Dedifferentiated amniotic fluid mesenchymal stem cell (primary cell): ENCODE measurements at regions not wholly inside any gene's neighbourhood (a gene's known extent, or its start where the extent isn't known, plus 50 kb on each side); places are given as distances from the start of the nearest gene placed in this dataset.

Experiments used
- DNase-seq: peaks from one replicate; pipeline ENCODE4 v3.0.0-alpha.2; 2016; ENCODE audit errors: extremely low spot score

DNA sequence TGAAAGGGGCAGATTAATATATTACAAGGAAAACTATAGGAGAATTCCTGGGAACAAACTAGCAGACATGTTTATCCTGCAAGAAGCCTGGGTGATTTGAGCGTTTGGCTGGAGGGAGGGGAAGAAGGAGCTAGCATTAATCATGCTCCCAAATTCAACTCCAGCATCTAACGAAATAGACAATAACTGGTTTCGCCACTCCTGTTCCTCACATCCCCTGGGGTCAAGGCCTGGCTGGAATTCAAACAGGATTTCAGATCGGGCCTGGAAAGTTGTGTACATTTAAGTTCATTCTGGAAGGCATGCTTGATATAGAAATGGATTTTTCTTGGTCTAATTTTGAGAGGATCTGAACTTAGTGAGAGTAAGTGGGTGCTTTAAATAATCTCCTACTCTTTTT, 126.1 kb upstream of the CTAGE1 start:
- no peak for DNase-seq

DNA sequence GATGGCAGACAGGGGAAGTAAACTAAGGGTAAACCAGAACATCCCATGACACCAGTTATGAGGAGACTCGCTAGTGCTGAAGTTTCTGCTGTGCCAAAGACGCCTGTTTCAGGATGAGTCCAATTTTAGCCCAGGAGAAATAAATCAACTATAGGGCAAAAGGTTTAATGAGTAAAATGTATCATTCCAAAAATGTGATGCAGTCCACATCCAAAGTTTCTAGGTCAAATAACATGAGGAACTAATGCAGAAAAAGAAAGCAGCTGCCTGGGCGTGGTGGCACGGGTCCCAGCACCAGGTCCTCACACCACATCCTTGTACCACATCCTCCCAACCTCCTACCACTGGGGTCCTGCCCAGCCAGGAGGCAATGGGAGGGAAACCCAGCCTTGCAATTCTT, 126.9 kb upstream of the CTAGE1 start:
- no peak for DNase-seq

DNA sequence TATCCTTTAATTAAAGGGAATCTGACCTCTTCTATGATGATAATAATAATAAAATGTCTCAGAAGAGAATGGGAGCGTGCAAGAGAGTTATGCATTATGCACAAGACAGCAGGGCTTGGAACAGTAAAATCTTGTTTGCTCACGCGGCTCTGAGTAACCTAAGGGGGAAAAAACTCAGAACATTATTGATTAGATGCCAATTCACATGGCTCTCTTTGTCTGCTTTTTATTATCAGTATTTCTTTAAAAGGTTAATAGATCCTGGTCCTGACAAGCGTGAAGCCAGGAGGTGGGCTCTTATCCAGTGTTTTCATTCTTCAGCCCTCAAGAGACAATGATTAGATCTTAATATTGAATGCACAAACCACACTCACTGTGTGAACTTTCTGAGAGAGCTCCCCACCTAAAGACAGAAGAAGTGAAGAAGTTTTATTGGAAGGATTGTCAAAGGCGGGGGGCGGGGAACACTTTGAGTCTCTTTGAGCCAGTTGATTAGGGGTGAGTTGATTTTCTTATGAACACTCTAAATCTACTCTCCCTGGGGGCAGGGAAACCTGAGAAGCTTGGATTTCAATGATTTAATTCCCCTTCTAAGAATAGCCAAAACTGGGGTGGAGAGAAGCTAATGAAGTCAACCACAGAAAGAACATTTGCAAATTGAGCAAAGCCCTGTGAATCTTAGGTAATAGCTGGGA, 127.5 kb upstream of the CTAGE1 start:
- DNase-seq: no peak

DNA sequence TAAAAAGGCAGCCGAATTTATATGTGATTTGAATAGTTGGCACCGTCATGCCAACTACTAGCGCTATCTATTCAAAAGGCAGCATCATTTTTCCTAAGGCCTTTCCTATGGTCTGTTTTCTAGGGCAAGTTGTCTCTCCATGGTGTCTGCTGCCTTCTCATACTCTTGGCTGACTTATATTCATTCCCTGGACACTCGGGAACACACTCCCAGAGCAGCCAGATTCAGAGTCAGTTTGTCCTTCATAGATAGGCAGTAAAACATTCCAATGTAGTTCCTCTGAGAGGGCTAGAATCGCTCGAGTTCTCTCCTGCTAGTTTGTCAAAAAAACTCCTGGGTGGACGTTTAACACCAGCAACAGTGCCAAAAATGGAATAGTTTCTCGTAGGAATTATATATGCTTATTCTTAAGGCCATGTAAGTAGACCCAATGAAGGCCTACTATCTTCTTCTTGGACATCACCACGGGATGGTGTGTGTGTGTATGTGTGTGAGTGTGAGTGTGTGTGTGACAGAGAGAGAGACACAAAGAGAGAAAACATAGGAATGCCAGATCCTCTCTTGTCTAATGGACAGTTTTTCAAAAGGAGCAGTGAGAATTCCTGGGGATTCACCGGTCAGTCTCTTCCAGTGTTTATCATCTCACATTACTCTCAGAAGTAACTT, 129.3 kb upstream of the CTAGE1 start:
- DNase-seq: no peak

DNA sequence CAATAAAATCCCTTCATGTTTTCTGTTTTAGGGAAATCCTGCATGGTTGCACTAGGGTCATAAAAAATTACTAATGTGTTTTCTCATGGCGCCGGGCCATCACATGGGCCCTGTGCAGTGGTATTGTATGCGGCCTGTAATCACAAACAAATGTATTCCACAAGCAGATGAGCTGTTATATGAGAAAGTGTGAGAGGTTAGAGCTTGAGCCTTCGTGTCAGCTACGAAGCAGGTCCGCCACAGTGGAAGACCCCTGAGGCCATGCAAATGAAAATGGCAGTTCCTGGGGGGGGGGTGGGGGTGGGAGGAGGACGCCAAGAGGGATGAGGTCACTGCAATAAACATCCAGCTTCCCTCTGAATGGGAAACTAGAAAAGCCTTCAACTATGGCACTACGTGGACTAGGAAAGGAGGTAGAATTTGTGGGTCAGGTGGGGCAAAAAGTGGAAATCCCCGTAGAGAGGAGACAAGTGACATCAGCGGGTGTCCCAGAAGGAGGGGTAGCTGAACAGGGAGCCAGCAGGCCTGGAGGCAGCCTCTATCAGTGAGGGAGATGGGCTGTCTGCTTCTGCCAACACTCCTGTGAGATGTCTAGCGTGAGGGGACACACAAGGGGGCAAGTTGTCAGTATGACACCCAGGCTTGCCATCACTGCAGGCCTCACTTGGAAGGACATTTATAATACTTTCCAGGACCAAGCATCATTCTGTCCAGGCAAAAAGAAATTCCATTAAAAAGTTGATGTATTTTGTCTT, 130.3 kb upstream of the CTAGE1 start:
- DNase-seq: no peak

DNA sequence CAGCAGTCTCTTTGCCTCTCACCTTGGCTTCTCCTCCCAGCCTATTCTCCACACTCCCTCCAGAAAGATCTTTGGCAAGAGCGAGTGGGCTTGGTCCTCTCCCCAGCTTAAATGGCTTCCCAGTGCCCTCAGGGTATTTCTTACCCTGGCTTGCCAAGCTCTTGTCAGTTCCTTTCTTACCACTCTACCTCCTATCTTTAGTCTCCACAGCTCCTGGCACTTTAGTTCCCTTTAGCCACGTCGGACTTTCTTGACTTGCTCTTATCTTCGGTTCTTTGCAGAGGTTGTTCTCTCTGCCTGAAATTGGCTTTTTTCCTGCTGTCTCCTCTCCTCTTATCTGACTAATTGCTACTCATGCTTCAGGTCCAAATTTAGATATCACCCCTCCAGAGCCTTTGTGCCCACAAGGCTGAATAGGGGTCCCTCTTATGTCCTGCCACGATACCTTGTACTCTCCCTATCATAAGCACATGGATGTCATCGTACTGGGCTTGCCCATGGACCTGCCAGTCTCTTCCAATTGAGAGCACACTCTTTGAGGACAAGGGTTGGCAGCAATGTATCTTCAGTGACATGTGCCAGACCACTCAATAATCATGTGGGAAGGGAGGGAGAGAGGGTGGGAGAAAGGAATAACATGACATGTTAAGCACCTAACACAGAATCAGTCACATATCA, 131.7 kb upstream of the CTAGE1 start:
- DNase-seq: no peak

DNA sequence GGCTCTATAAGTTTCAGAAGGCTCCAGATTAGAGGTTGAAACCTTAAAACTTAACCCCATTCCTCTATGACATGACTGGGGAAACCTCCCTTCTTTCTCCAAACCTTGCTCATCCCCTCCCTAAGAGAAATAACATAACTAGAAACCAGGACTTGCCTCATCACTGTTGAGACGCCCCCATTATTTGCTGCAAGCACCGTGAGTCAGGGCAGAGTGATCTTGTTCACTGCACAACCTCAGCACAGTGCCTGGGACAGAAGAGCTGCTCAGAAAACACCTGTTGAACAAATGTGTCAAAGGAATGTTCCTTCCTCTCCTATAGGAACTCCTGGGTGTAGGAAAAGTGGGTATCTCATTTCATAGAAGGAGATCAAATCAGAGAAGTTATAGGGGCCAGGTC, 132.7 kb upstream of the CTAGE1 start:
- DNase-seq: no peak

DNA sequence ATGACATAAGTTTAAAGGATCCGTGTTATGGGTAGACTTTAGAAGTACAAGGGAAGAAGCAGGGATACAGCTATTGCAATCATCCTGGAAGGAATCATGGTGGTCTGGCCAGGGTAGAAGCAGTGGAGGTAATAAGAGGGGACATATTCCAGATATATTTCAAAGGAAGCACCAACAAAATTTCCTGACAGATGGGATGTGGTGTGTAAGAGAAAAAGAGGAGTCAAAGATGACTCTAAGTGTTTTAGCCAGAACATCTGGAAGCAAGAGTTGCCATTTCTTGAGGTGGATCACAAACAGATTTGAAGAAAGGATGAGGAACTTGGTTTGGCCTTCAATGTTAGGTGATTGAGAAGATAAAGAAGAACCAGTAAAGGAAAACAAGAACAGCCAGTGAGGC, 133.1 kb upstream of the CTAGE1 start:
- DNase-seq: no peak

DNA sequence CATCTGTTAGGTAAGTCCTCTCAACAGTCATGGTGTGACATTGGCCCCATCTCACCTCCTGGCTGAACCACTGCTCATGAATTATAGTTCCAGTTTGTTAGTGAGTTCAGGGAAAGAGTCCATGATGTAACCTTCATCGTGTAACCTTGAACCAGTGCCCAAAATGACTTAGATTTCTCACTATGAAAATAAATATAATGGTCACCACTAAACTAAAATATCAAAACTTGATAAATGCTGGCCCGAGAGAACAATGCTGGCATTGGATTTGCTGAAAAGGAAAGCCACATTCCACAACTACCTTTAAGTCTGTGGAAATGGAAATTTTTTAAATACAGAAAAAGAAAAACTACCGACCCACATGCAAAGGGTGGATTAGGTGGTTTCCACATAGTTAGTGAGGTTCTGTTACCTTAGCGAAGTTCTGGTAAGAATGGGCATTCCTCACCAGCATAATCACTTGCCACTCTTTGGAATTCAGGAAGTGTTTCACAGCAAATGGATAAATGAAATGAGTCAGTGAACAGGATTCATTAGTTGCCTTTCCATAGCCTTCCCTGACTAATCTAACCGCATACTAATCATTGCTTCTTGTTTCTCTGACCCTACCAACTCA, 133.9 kb upstream of the CTAGE1 start:
- DNase-seq: peak; percentile 57

DNA sequence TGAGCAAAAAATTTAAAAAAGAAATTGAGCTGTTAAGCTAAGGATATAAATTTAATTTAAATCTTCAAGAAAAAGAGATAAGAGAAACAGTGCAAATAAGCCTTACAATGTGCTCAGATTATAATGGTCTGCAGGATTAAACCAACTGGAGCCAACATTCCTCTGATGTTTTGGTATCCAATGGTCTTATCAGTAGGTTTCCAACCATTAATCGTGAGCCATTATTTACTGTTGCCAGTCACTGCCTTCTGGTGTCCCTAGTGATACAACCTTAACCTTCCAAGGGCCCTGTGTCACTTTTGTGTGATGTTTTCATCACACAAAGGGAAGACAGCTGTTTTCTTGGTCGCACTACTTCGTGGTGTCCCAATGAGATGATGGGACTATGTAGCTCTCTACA, 134.5 kb upstream of the CTAGE1 start:
- DNase-seq: no peak

DNA sequence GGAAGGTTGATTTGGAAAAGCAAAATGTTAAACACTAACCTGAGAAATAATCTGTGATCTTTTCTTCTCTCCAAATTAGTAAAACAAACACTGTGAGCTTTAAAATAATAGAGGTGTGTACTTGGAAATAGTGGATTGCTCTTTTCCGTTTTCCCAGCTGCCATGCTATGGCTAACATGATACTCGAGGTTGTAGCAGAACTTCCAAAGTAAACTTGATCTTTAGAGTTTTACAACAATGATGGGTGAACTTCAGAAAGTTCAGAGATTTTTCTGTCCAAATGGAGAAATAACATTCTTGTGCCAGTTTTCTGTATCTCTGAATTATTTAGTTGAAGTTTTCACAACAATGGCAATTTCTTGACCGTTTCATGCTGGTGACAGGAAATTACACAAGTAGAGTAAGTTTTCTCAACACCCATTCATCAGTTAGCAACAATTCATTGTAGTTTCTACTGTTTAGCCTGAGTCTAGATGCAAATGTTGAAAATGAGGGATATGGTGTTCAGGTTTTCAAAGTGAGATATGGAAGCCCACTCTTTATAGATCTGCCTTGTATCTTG, 135.3 kb upstream of the CTAGE1 start:
- no peak for DNase-seq

DNA sequence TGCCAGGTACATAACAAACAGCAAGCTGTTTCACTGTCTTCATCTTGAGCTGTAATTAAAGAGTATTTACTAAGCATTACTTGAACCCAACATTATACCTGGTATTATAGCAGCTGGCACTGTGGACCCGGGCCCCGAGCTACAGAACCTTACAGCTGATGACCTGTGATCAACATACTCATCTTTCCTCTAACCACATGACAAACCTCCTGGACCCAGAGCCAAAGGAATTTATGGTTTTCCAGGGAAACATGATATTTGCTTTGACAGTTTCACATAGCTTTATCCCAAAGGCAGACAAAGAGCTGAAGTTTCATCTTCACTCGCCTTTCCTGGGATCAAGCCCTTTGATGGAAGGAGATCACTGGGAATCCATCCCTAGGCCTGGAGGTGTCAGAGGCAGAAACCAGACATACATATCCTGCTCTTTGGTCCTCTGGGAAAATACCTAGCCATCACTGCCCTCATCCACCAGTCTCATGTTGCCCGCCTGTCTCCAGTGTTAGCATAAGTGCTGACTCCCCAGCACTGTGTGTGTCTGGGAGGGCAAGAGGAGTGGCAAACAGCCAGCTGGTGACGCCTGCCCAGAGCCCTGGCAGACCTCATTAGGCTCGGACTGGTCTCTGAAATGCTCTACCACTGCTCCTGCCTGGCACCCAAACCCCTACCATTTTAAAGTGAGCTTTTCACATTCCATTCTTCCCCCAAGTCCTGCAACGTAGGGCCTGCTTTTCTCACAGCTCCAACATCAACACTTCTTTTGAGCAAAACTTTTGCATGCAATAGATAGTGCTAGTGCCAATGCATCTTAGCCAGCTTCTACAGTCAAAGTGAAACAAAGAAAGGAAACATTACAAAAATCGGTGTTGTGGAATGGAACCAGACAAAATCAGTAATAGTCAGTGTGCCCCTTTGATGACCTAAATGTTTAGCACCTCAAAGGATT, 138.8 kb upstream of the CTAGE1 start:
- no peak for DNase-seq

DNA sequence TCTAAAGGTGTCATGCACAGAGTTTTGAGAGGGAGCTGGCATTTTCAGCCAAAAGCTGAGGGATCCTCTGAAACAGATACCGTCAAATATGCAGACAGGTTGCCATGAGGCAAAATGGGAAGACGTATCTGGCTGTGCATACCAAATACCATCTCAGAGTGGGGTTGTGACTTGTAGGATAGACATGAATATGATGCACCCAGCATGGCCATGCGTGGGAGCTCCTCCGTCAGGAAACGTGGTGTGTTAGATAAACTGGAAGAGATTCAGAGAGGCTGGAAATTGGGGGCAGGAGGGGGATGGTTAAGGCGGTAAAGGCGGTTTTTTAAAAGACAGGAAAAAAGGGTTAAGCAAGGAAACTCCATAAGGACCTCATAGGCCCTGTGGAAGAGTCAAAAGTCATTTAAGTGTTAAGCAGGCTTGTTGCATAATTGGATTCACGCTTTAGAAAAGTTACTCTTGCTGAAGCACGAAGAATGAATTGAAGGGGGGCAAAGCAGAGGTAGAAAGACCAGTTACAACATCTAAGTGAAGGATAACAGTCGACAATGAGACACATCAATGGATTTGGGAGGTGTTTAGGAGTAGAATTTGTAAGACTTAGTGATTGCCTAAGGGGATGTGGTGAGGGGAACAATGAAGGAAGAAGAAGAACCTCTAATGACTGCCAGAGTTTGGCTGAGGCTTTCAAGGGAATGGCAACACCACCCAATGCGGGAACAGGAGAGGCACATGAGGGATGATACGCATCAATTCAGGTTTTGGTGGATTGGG, 139.6 kb upstream of the CTAGE1 start:
- DNase-seq: no peak

DNA sequence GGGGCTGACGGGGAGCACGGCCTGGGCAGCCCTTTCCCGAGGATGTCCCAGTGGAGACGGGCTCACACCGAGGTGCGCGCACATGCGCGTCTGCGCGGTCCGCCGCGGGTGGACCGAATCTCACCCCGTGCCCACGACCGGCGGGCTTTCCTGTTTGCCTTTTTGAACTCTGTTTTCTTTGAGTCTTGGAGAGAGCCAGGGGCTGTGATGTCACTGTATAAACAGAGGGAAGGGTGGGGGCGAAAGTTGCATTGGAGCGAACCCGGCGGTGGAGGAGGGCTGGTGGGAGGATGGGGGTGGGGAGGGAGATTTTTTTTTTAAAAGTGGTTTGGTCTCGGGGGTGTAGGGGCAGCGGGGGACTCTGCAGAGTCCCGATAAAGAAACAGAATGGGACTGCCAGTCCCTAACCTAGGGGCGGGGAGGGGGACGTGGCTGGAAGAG, 141.2 kb upstream of the CTAGE1 start:
- DNase-seq: peak; percentile 67

DNA sequence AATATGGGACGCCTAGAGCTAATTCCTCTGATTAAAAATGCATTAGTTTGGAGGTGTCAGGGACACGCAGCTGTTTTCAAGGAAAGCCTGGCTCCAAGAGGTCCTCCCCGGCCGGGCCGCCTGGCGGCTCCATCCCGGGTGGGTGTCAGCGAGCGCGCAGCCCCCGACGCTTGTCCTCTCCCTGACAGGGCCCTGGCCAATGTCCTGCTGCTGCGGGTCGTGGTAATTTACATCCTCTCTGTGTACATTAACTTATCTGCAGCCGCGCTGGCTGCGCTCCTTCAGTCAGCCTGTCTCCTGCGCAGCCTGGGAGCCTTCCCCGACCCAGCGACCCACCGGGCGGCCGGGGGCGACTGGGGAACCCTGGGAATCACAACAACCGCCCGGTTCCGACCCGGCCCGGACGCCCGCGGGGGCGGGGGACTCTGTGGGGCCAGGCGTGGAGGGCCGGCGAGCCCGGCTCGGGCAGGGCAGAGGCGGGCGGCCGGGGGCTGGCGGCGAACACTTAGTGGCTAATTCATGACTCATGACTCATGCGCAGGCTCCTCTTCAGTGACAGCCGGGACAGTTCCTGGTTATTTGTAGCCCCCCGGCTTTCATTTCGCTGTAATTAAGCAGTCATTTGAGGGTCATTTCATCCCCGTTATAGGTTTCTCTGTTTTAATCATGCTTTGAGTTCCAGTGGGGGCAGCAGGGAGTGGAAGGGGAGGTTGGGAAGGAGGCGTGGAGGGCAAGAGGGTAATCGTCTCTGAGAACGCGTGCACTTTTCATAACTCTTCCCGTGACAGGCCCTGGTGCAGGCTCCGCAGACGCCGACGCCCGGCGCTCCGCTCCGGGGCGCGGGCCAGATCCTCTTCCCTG, 141.9 kb upstream of the CTAGE1 start:
- DNase-seq: peak; percentile 38

DNA sequence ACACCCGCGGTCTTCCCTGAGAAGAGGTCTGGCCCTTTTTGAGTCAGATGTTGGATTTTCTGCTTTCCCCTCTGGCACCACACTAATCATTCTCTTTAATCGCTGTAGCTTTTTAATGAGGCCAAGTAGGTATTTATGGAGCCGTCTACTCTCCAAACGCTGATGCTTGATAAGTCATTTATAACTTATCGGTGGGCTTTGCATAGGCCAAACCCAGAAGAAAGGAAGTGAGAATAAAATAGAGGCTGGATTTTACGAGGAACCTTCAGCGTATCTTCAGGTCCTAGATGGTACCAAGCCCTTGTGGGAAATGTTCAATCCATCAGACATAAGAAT, 142.5 kb upstream of the CTAGE1 start:
- DNase-seq: no peak

DNA sequence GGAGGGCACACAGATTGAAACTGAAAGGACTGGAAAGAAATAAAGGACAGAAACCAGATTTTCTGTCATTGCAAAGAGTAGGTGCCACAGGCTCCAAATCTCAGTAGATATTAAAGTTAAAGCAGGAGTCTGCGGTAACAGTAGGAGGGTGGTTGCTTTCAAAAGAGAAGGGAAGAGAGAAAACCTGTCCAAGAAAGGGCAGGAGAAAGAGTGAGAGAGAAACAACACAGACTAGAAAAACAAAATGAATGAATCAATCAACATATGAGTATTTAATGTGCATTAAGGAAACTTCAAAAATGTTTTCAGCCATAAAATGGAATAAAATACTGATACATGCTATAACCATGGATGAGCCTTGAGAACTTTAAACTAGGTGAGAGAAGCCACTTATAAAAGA, 143.1 kb upstream of the CTAGE1 start:
- no peak for DNase-seq

DNA sequence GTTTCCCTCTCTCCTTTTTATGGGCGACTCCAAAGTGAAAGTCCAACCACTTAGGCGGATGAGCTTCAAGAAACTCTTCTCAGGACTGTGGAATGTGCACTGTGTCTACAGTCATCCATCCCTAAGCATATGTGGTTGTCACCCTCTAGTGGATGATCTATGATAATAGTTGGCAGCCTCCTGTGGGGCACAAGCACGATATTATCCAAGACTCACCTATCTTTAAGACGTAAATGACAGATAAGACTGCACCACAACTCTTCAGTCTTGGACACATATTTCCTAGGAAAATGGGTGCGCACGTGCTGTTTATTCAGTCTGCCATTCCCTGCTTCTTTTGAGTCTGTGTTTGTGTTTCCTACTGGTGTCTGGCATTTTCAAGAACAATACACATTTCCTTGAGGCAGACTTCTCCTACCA, 145.5 kb upstream of the CTAGE1 start:
- peak; percentile 86 for DNase-seq

DNA sequence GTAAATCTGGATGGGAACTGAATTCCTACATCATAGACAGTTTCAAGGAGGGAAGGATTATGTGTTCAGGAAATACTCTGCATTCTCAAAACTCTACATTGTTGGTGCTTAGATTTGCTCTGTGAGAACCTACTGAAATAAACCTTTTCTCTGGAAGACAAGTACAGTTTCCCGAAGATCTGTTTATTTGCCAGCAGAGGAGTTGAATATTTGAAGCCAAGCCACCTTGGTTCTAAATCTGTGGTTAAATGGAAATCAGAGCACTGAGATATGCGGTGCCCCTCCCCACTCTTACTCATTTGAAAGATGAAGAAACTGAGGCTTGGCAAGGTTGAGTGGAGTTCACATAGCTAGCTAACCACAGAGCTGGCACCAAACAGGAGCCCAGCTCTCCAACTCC, 146.3 kb upstream of the CTAGE1 start:
- peak; percentile 21 for DNase-seq
